Islet of Langerhans (tissue), 1 donor: ENCODE measurements at regions not wholly inside any gene's neighbourhood (a gene's known extent, or its start where the extent isn't known, plus 50 kb on each side); places are given as distances from the start of the nearest gene placed in this dataset.

Experiments used
- FAIRE-seq: peaks from one replicate; lab custom pipeline; 2011; peaks lifted over from hg19 to GRCh38; lab: Jason Lieb, UNC

DNA sequence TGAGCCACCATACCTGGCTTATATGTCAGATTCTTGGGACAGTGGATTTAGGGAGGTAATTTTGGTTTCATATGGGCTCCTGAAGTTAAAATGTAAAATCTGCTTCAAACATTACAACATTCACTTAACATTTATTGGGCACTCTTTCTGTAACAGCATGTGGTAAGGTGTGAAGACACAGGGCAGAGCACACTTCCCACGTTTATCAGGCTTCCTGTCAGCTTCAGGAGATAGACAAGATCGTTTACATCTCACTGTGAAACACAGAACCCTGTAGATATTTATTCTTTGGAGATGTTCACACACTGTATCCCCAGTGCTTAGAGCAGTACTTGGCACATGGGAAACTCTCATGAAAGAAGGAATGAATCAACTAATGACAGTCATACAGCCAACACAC, 426.0 kb upstream of the RARB start:
- FAIRE-seq: no peak

DNA sequence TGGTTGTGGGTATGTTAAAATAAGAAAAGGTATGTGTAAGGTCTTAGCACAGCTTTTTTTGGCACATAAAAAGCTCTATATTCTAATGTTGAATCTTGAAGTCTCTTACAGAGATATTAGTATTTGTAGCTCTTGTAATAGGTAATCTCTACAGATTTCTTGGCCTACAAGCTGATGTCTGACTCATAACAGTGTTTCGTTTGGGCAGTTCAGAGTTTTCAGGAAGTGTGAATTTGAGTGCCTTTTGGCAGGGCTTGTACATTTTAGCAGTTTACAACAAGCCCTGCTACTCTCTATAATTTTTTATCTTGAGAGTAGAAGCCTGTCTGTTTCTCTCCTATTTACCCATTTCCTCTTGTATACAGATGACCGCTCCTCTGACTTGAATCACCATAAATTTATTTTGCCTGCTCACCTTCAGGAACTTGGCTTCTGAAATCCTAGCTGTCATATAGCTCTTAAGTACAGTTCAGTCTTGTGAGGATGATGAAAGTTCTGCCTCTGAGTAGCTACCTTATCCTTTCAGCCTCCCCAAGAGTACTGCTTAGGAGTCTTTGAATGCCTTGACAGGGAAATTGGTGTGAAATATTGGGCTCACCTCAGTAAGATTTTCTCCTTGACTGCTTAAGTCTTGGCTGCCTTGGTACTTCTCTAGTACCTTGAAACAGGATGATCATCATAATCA, 419.9 kb upstream of the RARB start:
- no peak for FAIRE-seq

DNA sequence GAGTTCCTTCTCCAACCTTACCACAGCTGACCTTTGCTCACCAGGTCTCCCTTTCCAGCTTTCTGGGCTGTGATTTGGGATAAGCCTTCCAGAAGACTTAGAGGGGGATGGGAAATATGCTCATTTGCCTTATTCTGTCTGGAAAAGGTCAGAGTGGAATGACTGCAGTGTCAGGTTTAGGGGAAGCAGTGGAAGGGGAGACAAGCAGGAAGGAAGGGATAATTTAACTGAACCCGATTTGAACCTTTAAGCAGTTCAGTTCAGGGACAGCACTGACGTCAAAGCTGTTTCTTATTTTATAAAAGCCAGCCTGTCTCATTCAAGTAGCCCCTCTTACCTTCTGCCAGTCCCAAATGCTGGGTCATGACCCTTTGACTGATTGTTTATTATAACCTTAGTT, 418.4 kb upstream of the RARB start:
- no peak for FAIRE-seq

DNA sequence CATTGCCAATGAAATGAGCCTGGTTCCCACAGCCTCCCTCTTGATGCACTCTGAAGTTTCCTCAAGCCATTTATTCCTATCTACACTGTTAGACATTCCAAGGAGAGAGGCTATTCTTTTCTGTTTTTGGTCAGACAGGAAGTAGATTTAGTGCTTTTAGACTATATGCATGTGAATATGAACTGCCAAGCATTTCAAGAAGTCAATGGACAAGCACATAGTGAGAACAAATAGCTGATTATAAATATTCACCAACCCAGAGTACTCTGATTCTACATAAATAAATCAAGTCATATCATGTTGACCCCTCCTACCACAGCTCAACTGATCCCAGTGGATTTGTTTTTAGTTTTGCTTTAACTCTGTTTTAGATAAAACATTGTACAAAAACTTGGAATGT, 412.5 kb upstream of the RARB start:
- FAIRE-seq: no peak

DNA sequence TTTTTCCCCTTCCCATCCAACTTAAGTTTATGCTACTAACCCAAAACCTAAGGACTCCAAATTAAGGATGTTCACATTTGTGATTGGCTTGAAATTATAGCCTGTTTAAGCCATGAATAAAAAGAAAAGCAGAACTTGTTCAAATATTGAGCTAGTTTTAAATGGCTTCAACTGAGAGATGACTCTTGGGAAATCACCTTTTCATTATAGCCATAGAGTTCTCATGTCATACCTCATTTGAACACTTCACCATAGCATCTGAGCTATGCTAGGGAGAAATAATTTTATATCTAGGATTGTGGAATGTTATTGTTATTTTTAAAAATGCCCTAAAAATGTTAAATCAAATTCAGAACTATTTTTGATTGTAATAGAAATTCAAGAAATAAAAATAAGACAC, 409.2 kb upstream of the RARB start:
- FAIRE-seq: no peak

DNA sequence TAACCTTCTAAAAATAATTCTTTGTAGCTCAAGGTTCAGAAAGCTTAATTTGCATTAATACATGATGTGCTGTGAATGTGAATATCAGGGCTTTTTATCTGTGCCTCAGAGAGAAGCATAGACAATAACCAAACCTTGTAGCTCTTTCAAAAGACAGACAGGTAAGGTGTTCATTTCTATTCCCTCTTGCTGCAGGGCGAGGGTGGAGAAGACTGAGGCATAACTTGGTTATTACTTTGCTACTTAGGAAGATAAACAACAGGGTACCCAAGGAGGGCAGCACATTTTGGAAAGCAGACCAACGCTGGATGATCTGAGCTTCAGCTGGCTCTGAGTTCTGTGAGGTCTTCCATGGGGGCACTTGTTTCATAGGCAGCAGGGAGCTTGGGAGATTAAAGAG, 408.6 kb upstream of the RARB start:
- FAIRE-seq: no peak

DNA sequence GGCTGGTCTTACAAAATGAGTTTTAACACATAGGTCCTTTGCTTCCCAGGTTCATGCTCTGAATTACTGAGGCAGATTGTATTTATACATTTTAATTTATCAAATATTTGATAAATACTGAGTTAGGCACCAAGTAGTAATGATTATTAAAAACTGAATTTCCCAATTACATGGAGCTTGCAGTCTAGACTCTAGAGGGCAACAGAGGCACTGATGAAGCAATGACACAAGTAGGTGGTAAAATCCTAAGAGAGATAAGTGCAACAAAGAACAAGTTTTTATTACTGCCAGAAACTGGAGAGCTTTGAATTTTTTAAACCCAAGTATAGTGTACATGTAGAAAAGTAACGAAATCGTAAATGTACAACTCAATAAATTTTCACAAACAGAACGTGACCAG, 406.2 kb upstream of the RARB start:
- FAIRE-seq: no peak

DNA sequence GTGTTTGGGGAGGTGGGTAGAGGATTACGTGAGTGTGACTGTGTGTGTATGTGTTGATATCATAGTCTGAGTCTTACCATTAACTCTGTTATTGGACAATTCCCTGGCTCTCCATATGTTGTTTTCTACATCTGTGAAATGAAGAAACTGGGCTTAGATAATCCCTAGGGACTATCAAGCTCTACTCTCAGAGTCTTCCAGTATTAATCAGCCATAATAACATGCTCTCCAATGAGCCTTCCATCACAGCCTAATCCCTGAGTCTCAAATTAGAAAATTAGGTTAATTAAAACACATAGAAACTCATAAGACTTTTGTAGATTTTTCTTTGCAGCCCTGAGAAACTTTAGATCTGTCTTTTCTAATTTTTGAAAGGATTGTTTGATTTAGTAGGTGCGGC, 404.2 kb upstream of the RARB start:
- no peak for FAIRE-seq

DNA sequence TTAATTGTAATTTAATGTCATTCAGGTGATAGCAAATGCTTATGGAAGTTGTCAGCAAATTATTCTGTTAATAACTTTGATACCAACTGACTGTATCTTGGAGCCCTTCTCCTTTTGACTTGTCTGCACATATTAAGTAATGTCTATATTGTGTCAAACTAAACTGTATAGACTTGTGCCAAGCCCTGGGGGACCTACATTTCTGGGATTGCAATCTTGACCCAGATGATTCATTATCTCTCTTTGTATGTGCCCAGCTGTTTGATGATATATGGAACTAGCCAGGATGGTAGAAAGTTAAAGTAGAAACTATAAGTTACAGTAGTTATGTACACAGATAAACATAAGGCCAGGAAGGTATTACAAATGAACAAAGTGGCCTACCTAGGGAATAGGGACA, 402.8 kb upstream of the RARB start:
- no peak for FAIRE-seq

DNA sequence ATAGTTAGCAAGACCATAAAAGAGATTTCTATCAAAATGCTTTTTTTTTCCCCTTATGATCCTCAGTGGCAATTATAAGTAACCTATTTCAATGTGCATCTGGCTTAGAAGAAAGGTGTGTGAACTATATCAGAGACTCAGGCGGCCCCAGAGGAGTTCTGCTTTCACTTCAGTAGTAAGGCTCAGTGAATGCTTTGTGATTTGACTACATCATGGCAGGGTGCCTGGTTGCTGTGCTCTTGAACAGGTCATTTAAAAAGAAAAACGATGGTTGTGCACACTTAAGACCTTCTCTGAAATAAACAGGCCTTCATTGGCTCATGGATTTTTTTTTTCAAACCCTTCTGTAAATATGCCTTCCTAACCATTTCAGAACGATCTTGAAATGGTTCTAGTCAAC, 400.4 kb upstream of the RARB start:
- no peak for FAIRE-seq

DNA sequence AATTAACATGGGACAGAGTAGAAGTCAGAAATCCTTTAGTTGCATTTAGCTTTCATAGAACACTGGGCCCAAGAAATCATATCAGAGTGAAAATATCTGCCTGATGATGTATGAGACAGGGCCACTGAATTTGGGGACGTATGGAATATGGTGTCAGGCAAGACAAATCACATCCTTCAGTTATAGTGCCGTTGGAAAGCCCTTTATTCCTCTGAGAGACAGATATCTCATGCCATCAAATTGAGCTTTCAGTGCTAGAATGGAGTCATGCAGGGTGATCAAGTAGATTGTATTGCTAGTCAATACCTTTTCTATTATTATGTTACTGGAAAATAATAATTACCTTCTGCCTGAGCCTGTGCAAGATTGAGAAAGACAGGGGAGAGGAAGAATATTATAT, 398.2 kb upstream of the RARB start:
- FAIRE-seq: no peak

DNA sequence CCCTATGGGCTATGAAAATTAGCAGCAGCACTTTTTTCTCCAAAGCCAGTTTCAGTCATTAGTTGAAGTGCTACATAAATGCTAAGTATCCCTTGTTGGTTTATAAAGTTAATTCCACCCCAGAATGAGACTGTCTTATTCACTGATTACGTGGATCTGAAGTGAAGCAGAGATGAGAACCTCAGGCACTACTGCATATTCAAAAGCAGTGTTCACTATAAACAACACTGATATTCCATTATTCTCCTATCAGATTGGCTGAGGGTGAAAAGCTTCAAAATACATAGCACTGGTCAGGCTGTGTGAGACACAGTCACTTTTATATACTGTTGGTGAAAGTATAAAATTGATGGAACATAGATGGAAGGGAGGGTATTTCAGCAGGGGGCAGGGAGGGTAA, 395.7 kb upstream of the RARB start:
- FAIRE-seq: no peak

DNA sequence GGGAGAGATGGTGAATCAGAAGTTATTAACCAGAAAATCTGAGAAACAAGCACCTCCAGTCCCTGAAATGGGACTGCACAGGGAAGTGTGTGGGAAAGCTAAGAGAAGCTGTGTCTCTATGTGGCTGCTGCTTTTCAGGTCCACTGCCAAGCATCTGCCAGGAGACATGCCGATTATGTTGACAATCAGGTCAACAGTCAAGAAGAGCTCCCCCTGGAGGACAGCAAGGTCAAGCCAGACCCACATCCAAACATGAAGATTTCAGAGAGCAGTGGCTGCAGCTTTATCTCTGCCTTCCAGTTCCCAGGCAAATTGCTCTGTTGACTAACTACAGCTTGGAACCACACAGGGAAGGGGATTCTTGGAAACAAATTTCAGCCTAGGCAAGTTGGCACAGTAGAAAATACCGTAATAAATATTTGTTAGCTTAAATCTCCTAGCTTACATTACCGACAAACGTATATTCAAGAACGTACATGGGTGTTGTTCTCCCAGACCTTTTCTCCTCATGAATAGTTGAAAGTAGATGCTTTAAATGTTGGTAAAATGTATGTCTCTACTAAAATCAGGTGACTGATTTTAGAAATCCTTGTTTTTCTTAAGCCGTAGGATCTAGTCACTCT, 394.5 kb upstream of the RARB start:
- no peak for FAIRE-seq

DNA sequence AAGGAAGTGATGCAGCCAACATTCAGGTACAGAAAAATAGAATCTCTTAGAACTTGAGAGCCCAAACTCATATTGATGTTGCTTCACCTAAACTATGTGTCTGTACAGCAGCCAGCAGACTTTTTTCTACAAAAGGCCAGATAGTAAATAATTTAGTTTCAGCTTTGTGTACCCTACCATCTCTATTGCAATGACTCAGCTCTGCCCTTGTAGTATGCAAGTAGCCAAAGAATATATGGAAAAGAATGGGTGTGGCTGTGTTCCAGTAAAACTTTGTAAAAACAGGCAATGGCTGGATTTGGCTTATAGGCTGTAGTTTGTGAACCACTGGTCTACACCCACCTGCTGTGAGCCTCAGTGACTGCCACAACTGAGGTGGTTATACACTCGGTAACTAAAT, 392.5 kb upstream of the RARB start:
- FAIRE-seq: no peak

DNA sequence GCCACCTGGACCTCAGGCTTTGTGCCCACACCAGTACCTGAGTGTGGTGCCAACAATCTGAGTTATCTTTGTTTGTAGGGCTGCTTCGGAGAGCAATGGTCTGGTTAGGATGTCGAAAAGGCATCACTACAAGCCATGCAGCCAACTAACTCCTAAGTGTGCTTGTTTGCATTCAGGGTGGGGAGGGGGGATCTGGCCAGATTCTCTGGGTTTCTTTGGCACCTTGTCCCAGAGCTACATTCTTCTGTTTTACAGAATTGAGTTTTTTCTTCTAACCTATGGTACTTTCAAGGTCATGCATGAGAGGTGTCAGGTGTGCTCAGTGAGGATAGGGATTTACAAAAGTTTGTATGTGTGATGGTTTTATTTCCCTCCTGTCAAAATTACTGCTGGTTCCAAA, 391.4 kb upstream of the RARB start:
- no peak for FAIRE-seq

DNA sequence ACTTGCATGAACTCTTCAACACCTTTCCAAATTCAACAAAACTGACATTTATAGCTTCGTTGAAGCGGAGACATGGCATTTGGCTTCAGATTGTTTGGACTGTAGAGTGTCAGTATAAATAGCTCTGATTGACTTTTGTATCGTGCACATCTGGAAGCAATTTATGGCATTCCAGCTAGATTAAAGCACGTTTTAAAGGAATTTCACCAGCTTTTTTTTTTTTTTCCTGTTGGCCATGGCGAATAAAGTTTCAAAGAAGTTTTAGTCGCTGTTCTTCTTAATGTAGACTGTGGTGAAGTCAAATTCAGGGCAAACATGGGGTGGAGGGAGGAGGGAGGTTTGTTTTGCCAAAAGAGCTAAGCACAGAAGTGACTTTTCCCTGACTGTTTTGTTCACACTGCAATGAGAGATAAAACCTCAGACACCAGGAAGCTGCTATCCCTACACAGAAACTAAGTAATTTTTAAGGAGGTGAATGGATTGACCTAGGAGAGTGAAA, 391.0 kb upstream of the RARB start:
- no peak for FAIRE-seq

DNA sequence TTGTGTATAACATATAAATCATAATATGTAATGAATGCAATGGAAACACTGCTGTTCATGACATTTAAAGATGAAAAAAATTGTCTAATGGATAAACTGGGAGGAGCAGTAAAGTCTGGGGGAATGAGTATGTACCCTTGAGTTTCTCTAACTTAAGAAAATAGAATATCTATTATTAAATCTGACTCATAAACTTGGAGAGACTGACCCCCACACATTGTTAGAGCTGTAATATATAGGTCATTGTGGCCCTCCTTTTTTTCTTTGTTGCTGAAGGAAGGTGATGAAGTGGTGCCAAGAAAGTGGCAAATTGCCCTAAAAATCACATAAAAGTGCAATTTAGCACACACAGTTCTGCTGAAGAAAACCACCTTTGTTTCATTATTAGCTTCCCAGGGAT, 389.8 kb upstream of the RARB start:
- no peak for FAIRE-seq

DNA sequence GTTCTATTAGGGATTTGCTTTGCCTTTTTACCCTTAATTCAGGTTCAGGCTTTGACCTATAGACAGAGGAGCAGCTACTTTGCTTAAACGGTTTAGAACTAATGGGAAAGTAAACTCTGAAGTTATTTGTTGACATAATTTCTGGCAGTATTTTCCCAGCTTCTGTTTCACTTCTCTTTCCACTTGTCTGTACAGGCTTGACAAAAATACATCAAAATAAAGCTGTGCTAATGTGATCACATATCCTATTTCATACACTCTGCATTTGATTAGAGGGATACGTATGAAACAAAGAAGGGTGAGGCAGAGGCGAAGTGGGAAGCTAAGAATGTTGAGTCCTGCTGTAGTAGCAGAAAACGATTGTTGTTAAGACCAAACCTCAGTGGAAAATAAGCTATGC, 389.1 kb upstream of the RARB start:
- FAIRE-seq: no peak

DNA sequence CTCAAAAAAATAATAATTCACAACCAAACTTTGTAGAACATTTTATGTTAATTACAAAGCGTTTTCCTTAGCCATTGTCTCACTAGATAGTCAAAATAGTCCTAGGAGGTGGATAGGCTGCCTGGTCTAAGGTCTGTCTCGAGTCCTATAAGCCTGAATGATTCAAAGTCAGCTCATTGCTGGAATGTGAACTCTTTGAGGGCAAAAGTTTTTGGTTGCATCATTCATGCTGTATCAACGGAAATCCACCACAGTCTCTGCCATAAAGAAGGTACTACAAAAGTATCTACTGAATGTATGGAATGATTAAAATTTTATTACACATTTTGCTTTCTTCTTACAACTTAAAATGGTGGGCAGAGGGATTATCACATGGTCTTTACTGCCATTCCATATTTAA, 387.3 kb upstream of the RARB start:
- no peak for FAIRE-seq

DNA sequence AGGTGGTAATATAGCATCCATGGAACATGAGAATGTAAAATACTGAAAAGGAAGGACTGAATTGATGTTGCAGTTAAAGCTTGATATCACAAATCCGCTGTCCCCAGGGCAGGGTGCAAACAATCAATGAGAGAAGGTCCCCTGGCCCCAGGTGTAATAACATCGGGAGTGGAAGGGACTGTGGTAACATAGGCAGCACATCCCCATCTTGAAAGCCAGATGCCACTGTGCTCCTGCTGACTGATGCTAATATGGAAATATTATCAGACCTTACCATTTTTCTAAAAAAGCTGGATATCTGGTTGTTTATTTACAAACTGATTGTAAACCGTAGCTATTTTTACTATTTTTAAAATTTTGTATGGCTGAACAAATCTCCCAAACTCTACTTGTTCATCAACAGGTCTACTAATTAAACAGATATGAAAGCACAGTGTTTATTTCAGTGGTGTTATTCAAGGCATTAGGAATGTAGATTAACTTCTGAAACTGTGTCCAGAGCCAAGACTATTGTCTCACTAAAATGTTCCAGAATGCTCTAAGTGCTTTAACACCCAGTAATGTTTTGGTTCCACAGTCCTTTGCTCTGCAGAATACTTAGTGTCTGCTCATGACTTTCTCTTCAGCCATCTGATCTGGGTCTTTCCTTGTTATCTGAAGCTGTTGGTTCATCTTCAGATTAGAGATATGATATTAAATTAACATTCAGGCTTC, 386.0 kb upstream of the RARB start:
- no peak for FAIRE-seq

DNA sequence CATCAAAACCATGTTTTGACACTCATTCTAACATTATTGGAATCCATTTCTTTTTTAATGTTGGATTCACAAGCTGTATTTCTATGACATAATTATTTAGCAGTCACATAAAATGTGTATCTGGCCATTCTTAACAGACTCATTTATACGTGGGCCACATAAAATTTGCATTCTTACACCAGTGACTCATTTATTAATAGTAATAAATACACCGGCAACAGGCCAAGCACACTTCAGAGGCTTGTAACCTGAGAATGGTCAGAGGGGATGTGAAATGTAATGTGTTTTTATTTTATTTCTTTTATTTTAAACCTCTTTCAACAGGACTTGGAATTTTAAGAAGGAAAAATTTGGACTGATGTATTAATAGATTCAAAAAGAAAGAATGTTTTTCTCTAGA, 384.9 kb upstream of the RARB start:
- FAIRE-seq: no peak

DNA sequence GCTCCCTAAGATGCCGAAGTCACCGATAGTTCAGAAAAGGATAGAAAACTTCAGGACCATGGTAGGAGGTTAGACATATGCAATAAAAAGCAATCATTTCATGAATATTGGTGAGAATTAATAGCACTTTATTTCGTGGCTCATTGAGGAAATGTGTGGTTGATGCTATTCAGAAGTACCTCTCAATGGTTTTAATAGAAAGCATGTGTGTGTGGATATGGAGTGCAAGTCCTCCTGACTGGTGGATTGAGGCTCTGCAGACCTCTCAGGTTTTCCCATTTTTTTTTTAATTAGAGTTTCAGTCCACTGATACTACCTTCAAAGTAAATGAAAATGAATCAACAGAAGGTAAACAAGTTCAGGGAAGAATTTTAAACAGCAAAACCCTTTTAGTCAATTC, 384.3 kb upstream of the RARB start:
- no peak for FAIRE-seq

DNA sequence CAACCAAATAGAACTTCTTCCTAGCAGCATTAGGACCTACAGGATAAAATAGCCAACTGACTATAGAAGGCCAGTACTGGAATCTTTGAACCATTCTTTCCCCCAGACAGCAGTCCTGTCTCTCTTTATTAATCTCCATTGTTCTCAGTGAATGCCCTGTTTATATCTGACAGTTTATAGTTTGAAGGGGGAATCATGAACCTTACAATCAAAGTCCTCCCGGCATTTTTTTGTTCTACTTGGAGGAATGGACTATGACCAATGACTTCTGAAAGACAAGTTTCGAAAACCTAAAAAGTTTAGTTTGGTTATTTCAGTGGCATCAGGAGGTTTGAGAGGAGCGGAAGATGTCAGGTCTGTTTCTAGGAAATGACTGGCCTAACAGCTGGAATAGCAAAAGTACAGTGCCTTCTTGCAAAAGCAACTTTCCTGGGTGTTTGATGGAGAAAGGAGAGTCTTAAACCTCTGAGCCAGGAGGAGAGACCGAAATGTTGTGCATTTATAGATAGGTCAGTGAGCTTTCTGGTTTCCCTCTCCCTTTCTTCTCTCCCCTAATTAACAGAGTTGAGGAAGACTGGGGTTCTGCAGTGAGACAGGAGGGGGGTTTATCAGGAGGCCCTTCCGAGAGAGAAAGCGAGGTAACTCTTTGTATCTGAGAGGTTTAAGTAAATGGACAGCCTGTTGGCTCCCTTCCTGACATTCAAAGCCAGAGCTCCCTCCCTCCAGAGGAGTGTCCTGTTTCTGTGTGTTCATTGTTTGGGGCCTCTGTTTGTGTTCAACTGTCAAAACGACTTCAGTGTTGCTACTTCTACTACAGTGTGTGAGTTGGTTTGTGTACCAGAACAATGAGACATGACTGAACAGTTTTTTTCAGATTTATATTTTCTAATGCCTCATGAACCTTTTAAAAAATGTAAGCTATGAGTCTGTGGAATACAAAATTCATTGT, 383.0 kb upstream of the RARB start:
- FAIRE-seq: no peak
